Thyroid gland (tissue), 4 donors: ENCODE measurements at regions not wholly inside any gene's neighbourhood (a gene's known extent, or its start where the extent isn't known, plus 50 kb on each side); places are given as distances from the start of the nearest gene placed in this dataset.

Source experiments
- POLR2A ChIP-seq, 2 donors: fragments of 450-650 bp; IDR thresholded peaks; one replicate each; pipeline ENCODE4 v1.6.1; 2017; ENCODE audit warnings: antibody characterized with exemption in 2 of 2, mild to moderate bottlenecking in 2 of 2, moderate library complexity in 1 of 2
- TF ChIP-seq, protein P1 (sequence below), 6 experiments: fragments of 200-600 bp in 3 of 6; fragments of 450-650 bp in 3 of 6; sonication (generic) in 3 of 6; IDR thresholded peaks; one replicate each; pipeline ENCODE4 v1.5.1; 2016 to 2019; ENCODE audit warnings: antibody characterized with exemption in 6 of 6, mild to moderate bottlenecking in 2 of 6, inconsistent platforms in 1 of 6, moderate library complexity in 1 of 6

DNA sequence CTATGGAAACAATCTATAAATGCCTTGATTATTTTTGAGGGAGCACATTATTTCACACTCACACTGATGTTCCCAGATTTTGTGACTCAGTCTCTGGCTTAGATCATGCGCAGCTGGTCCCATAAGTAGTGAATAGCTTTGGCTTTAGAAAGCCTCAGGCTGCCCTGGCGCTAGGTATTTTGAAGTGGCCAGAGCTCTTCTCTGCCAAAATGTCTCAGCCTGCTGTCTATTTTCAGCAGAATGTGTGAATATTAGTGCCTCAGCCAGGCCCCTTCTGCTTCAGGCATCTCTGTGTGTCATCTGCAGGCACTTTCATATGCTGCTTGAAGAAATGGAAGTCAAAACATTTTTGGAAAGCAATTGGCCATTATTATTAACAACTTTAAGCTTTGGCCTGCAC is 931.0 kb upstream of the INTU start:
- TF ChIP-seq, protein P1, sequence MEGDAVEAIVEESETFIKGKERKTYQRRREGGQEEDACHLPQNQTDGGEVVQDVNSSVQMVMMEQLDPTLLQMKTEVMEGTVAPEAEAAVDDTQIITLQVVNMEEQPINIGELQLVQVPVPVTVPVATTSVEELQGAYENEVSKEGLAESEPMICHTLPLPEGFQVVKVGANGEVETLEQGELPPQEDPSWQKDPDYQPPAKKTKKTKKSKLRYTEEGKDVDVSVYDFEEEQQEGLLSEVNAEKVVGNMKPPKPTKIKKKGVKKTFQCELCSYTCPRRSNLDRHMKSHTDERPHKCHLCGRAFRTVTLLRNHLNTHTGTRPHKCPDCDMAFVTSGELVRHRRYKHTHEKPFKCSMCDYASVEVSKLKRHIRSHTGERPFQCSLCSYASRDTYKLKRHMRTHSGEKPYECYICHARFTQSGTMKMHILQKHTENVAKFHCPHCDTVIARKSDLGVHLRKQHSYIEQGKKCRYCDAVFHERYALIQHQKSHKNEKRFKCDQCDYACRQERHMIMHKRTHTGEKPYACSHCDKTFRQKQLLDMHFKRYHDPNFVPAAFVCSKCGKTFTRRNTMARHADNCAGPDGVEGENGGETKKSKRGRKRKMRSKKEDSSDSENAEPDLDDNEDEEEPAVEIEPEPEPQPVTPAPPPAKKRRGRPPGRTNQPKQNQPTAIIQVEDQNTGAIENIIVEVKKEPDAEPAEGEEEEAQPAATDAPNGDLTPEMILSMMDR (IDR thresholded peaks at IDR 0.05), result no peak
- no peak for TF ChIP-seq POLR2A (IDR thresholded peaks at IDR 0.05)
